Raji (cell line): ENCODE measurements at regions not wholly inside any gene's neighbourhood (a gene's known extent, or its start where the extent isn't known, plus 50 kb on each side); places are given as distances from the start of the nearest gene placed in this dataset.

Experiments used
- POLR2A ChIP-seq: IDR thresholded peaks from 2 replicates; pipeline ENCODE4 v1.6.1; 2011; ENCODE audit warnings: low read depth, low read length, control low read depth; ENCODE audit not compliant: insufficient read depth

GRCh38 chr15:69826819-69827175 is 270.9 kb downstream of the TLE3 start:
- TF ChIP-seq POLR2A: no peak

- TF ChIP-seq POLR2A: no peak
Measured at GRCh38 chr15:69827751-69828150, 270.0 kb downstream of the TLE3 start.

- TF ChIP-seq POLR2A: no peak
Measured at GRCh38 chr15:69828181-69828828, 269.4 kb downstream of the TLE3 start.

GRCh38 chr15:69829974-69830373 is 267.7 kb downstream of the TLE3 start:
- no peak for TF ChIP-seq POLR2A

- no peak for TF ChIP-seq POLR2A
Measured at GRCh38 chr15:69830430-69830829, 267.3 kb downstream of the TLE3 start.

GRCh38 chr15:69830876-69831275 is 266.8 kb downstream of the TLE3 start:
- TF ChIP-seq POLR2A: no peak

GRCh38 chr15:69834267-69834666 is 263.4 kb downstream of the TLE3 start:
- no peak for TF ChIP-seq POLR2A

GRCh38 chr15:69834761-69835160 is 263.0 kb downstream of the TLE3 start:
- TF ChIP-seq POLR2A: no peak

- TF ChIP-seq POLR2A: no peak
Measured at GRCh38 chr15:69836048-69836447, 261.7 kb downstream of the TLE3 start.

- TF ChIP-seq POLR2A: no peak
Measured at GRCh38 chr15:69836526-69837230, 261.0 kb downstream of the TLE3 start.

GRCh38 chr15:69838338-69838737 is 259.4 kb downstream of the TLE3 start:
- no peak for TF ChIP-seq POLR2A

- TF ChIP-seq POLR2A: no peak
Measured at GRCh38 chr15:69838994-69839393, 258.7 kb downstream of the TLE3 start.

GRCh38 chr15:69841113-69841828 is 256.4 kb downstream of the TLE3 start:
- TF ChIP-seq POLR2A: no peak

GRCh38 chr15:69842851-69843250 is 254.9 kb downstream of the TLE3 start:
- TF ChIP-seq POLR2A: no peak

- no peak for TF ChIP-seq POLR2A
Measured at GRCh38 chr15:69843276-69843899, 254.3 kb downstream of the TLE3 start.

GRCh38 chr15:69843900-69844304 is 253.8 kb downstream of the TLE3 start:
- TF ChIP-seq POLR2A: no peak
